IMR-90 (cell line): ENCODE measurements at regions not wholly inside any gene's neighbourhood (a gene's known extent, or its start where the extent isn't known, plus 50 kb on each side); places are given as distances from the start of the nearest gene placed in this dataset.

Experiments
- ATAC-seq: fragments of 200-7000 bp; cut with Tn5 transposase; 2 replicates; pipeline ENCODE4 v1.9.1; 2020; ENCODE audit warnings: low read depth, mild to moderate bottlenecking, moderate library complexity
- BruUV-seq: library from RNA; stranded (reverse); fragments of 400-500 nt; replicated peaks from 2 replicates; lab custom pipeline; 2021; lab: Mats Ljungman, UMichigan
- CTCF ChIA-PET: fragments of 300-600 bp; formaldehyde crosslinking; extraction: SDS; loops from one replicate; lab custom pipeline; 2021; ENCODE audit warnings: antibody characterized with exemption; lab: Yijun Ruan, JAX
- POLR2A ChIA-PET: fragments of 300-600 bp; sonication (Branson Sonifier 250); formaldehyde crosslinking; loops from one replicate; lab custom pipeline; 2022; ENCODE audit warnings: antibody characterized with exemption; ENCODE audit not compliant: unreplicated experiment; lab: Charles Lee
- DNase-seq: peaks from one replicate; pipeline ENCODE4 v3.0.0; 2013
- H2AFZ ChIP-seq: replicated peaks from 2 replicates; pipeline ENCODE3; 2013; ENCODE audit warnings: low read length, mild to moderate bottlenecking; ENCODE audit not compliant: poor library complexity
- H2AK5ac ChIP-seq: 2 replicates; pipeline ENCODE4 v1.6.1; 2013; ENCODE audit warnings: low read depth, low read length, inconsistent platforms
- H2AK9ac ChIP-seq: replicated peaks from 2 replicates; pipeline ENCODE3; 2013; ENCODE audit warnings: mild to moderate bottlenecking, low read depth, low read length, moderate library complexity; ENCODE audit not compliant: poor library complexity
- H2BK120ac ChIP-seq: 2 replicates; pipeline ENCODE4 v1.6.1; 2013; ENCODE audit warnings: low read depth, low read length, inconsistent platforms
- H2BK15ac ChIP-seq: 3 replicates; pipeline ENCODE4 v1.6.1; 2013; ENCODE audit warnings: low read depth, low read length, inconsistent platforms
- H2BK20ac ChIP-seq: 2 replicates; pipeline ENCODE4 v1.6.1; 2013; ENCODE audit warnings: low read depth, mild to moderate bottlenecking, inconsistent platforms, low read length, moderate library complexity
- H2BK5ac ChIP-seq: 2 replicates; pipeline ENCODE4 v1.6.1; 2013; ENCODE audit warnings: mild to moderate bottlenecking, low read depth, low read length, inconsistent platforms; ENCODE audit not compliant: poor library complexity, severe bottlenecking
- H3K14ac ChIP-seq: replicated peaks from 2 replicates; pipeline ENCODE4 v1.6.1; 2013; ENCODE audit warnings: low read depth, low read length, inconsistent platforms
- H3K18ac ChIP-seq: 2 replicates; pipeline ENCODE4 v1.6.1; 2013; ENCODE audit warnings: low read depth, low read length, control low read depth
- H3K23ac ChIP-seq: 2 replicates; pipeline ENCODE4 v1.6.1; 2013; ENCODE audit warnings: low read depth, low read length, inconsistent platforms
- H3K27ac ChIP-seq: 2 replicates; pipeline ENCODE4 v1.5.1; 2013; ENCODE audit warnings: mild to moderate bottlenecking, control low read depth, low read length; ENCODE audit not compliant: insufficient read depth
- H3K27me3 ChIP-seq: 2 replicates; pipeline ENCODE4 v1.6.1; 2013; ENCODE audit warnings: low read length; ENCODE audit not compliant: control insufficient read depth, insufficient read depth
- H3K36me3 ChIP-seq: 2 replicates; pipeline ENCODE4 v1.6.1; 2013; ENCODE audit warnings: low read length, mixed read lengths; ENCODE audit not compliant: control insufficient read depth, insufficient read depth
- H3K4ac ChIP-seq: 2 replicates; pipeline ENCODE4 v1.6.1; 2013; ENCODE audit warnings: low read depth, low read length, inconsistent platforms
- H3K4me1 ChIP-seq: 2 replicates; pipeline ENCODE4 v1.6.1; 2013; ENCODE audit warnings: low read length, mixed read lengths; ENCODE audit not compliant: control insufficient read depth, insufficient read depth
- H3K4me2 ChIP-seq: 2 replicates; pipeline ENCODE4 v1.6.1; 2013; ENCODE audit warnings: low read depth, mild to moderate bottlenecking, control low read depth, low read length, moderate library complexity
- H3K4me3 ChIP-seq: 2 replicates; pipeline ENCODE4 v1.5.1; 2013; ENCODE audit warnings: low read depth, mild to moderate bottlenecking, control low read depth, low read length, moderate library complexity; ENCODE audit not compliant: insufficient read depth
- H3K56ac ChIP-seq: 2 replicates; pipeline ENCODE4 v1.6.1; 2013; ENCODE audit warnings: low read length, inconsistent platforms; ENCODE audit not compliant: insufficient read depth; ENCODE audit errors: extremely low read depth
- H3K79me1 ChIP-seq, 2 experiments: 2 replicates each; pipeline ENCODE4 v1.6.1; 2013; ENCODE audit warnings: low read length in 2 of 2, inconsistent platforms in 1 of 2, low read depth in 1 of 2
- H3K9ac ChIP-seq: 2 replicates; pipeline ENCODE4 v1.6.1; 2013; ENCODE audit warnings: low read depth, low read length, control low read depth
- H3K9me1 ChIP-seq: 2 replicates; pipeline ENCODE4 v1.6.1; 2013; ENCODE audit warnings: low read length, inconsistent platforms; ENCODE audit not compliant: insufficient read depth
- H3K9me3 ChIP-seq: 2 replicates; pipeline ENCODE4 v1.6.1; 2013; ENCODE audit warnings: low read length; ENCODE audit not compliant: control insufficient read depth, insufficient read depth
- H4K20me1 ChIP-seq: 2 replicates; pipeline ENCODE4 v1.6.1; 2013; ENCODE audit warnings: low read length, inconsistent platforms; ENCODE audit not compliant: insufficient read depth
- H4K5ac ChIP-seq: 2 replicates; pipeline ENCODE4 v1.6.1; 2013; ENCODE audit warnings: mild to moderate bottlenecking, low read depth, low read length, control low read depth
- H4K8ac ChIP-seq, 2 experiments: 2 replicates each; pipeline ENCODE4 v1.6.1; 2013; ENCODE audit warnings: low read depth in 2 of 2, low read length in 2 of 2, control low read depth in 1 of 2, inconsistent platforms in 1 of 2
- H4K91ac ChIP-seq: 2 replicates; pipeline ENCODE4 v1.6.1; 2013; ENCODE audit warnings: low read depth, low read length, inconsistent platforms; ENCODE audit not compliant: insufficient read depth
- BHLHE40 ChIP-seq: fragments of 150-350 bp; IDR thresholded peaks from 2 replicates; pipeline ENCODE4 v1.6.1; 2016; ENCODE audit warnings: mild to moderate bottlenecking, low read depth, low read length
- CEBPB ChIP-seq: IDR thresholded peaks from 2 replicates; pipeline ENCODE4 v1.6.1; 2012; ENCODE audit warnings: low read depth, low read length, improper control_type of control experiment
- CHD1 ChIP-seq: IDR thresholded peaks from 2 replicates; pipeline ENCODE4 v1.6.1; 2012; ENCODE audit warnings: low read depth, low read length, improper control_type of control experiment
- FOS ChIP-seq: fragments of 150-350 bp; IDR thresholded peaks from 2 replicates; pipeline ENCODE4 v1.6.1; 2016; ENCODE audit warnings: low read depth, low read length
- MAFK ChIP-seq: IDR thresholded peaks from 2 replicates; pipeline ENCODE4 v1.6.1; 2012; ENCODE audit warnings: low read depth, low read length, improper control_type of control experiment
- MAZ ChIP-seq: IDR thresholded peaks from 2 replicates; pipeline ENCODE4 v1.6.1; 2012; ENCODE audit warnings: low read depth, mild to moderate bottlenecking, low read length, improper control_type of control experiment, moderate library complexity, borderline replicate concordance
- MXI1 ChIP-seq: IDR thresholded peaks from 2 replicates; pipeline ENCODE4 v1.6.1; 2012; ENCODE audit warnings: low read depth, mild to moderate bottlenecking, low read length, moderate library complexity, borderline replicate concordance
- NFE2L2 ChIP-seq: fragments of 150-350 bp; IDR thresholded peaks from 2 replicates; pipeline ENCODE4 v1.6.1; 2016; ENCODE audit warnings: low read depth, mild to moderate bottlenecking, low read length
- POLR2A ChIP-seq: IDR thresholded peaks from 2 replicates; pipeline ENCODE4 v1.6.1; 2012; ENCODE audit warnings: mild to moderate bottlenecking, low read depth, low read length
- RAD21 ChIP-seq: IDR thresholded peaks from 2 replicates; pipeline ENCODE4 v1.6.1; 2012; ENCODE audit warnings: low read length, improper control_type of control experiment
- RCOR1 ChIP-seq: IDR thresholded peaks from 2 replicates; pipeline ENCODE4 v1.6.1; 2012; ENCODE audit warnings: mild to moderate bottlenecking, low read length, improper control_type of control experiment; ENCODE audit not compliant: insufficient replicate concordance
- RFX5 ChIP-seq: IDR thresholded peaks from 2 replicates; pipeline ENCODE4 v1.8.0; 2012; ENCODE audit warnings: low read depth, mild to moderate bottlenecking, low read length, moderate library complexity
- SMC3 ChIP-seq: fragments of 150-350 bp; IDR thresholded peaks from 2 replicates; pipeline ENCODE4 v1.6.1; 2016; ENCODE audit warnings: low read depth, mild to moderate bottlenecking, antibody characterized with exemption, low read length, moderate library complexity
- WGBS, 2 experiments: methylation state at CpG; one replicate each; pipeline versions ENCODE4 v1.1.5 to v1.1.7; 2013; ENCODE audit warnings: missing lambda C conversion rate in 2 of 2; ENCODE audit not compliant: insufficient read length in 1 of 2; ENCODE audit errors: extremely low coverage in 2 of 2; 5-methylcytosine and 5-hydroxymethylcytosine counted together
- dilution Hi-C: fragments of 300-500 bp; cut with HindIII; formaldehyde crosslinking; loops from one replicate; pipeline ENCODE4 v1.14.3; 2018; ENCODE audit warnings: low sequenced_read_pairs; ENCODE audit not compliant: unreplicated experiment
- in situ Hi-C: fragments of 300-500 bp; cut with MboI; formaldehyde crosslinking; loops from 3 replicates; pipeline ENCODE4 v1.14.3; 2019; ENCODE audit warnings: low sequenced_read_pairs, inconsistent platforms, mixed read lengths
- intact Hi-C: fragments of 100-400 bp; cut with micrococcal nuclease; formaldehyde crosslinking; loops from 2 replicates; pipeline ENCODE4 v1.10.0; 2022
- TF ChIP-seq, protein P1 (sequence below): fragments of 150-350 bp; IDR thresholded peaks from 2 replicates; pipeline ENCODE4 v1.6.1; 2016; ENCODE audit warnings: low read depth, mild to moderate bottlenecking, low read length, moderate library complexity, borderline replicate concordance
- TF ChIP-seq, protein P2 (sequence below): conservative IDR thresholded peaks from 2 replicates; pipeline ENCODE4 v1.5.1; 2012; ENCODE audit warnings: mild to moderate bottlenecking, low read depth, low read length, improper control_type of control experiment
- TF ChIP-seq, protein P3 (sequence below): fragments of 150-350 bp; IDR thresholded peaks from 2 replicates; pipeline ENCODE4 v1.6.1; 2017; ENCODE audit warnings: mild to moderate bottlenecking, antibody characterized with exemption, low read length, low read depth

DNA sequence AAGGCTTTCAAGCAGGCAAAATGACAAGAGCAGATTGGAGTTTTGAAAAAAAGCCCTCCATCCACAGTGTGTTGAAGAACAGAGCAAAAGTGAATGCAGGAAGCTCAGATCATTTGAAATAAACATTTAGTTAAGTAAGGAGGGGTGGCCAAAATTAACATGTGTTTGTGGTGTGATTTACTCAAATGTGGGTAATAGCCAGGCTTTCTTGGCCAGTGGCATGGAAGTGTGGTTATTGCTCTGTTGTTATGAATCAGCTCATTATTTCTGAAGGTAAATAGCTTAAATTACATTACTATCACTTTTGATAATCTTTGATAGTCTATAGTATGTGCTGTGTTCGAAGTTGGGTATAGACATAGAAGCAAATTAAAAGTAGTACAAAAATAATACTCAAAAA, 485.9 kb downstream of the LMO4 start:
- no peak overlapping the region for H3K4me2 ChIP-seq
- H2BK5ac ChIP-seq: no peak overlapping the region
- ATAC-seq (no peak), DNase-seq (no peak)
- CTCF ChIA-PET: interaction anchor here (1.0 kb wide), 1 partner anchor 12 kb away, joined by 4 read pairs; no protein-coding TSS in a partner anchor
- H3K4ac ChIP-seq: no peak overlapping the region
- no peak overlapping the region for H3K23ac ChIP-seq
- intact Hi-C loops (no loop called here), dilution Hi-C loops (no loop called here), in situ Hi-C loops (no loop called here)
- no CpG with 5 or more reads among the region's 1 CpG for WGBS, 2 experiments
- H3K36me3 ChIP-seq: no peaks in the 10 kb centered on the region
- H3K4me1 ChIP-seq: peaks cover 6% of the 10 kb centered on the region; the same call in 1 of the 2 replicates
- no peak overlapping the region for H3K14ac ChIP-seq
- no peak overlapping the region for H2BK120ac ChIP-seq
- no peak overlapping the region for H4K8ac ChIP-seq
- no peak overlapping the region for H4K91ac ChIP-seq
- H2BK15ac ChIP-seq: no peak overlapping the region
- H3K9me3 ChIP-seq: no peaks in the 10 kb centered on the region
- H3K18ac ChIP-seq: no peak overlapping the region
- H4K5ac ChIP-seq: no peak overlapping the region
- no TSS peak for BruUV-seq
- no peak overlapping the region for H2AK5ac ChIP-seq
- no peak overlapping the region for H2AFZ ChIP-seq
- H4K20me1 ChIP-seq: no peaks in the 10 kb centered on the region
- no peak overlapping the region for H3K9ac ChIP-seq
- H2AK9ac ChIP-seq: no peak overlapping the region
- TF ChIP-seq, protein P1, sequence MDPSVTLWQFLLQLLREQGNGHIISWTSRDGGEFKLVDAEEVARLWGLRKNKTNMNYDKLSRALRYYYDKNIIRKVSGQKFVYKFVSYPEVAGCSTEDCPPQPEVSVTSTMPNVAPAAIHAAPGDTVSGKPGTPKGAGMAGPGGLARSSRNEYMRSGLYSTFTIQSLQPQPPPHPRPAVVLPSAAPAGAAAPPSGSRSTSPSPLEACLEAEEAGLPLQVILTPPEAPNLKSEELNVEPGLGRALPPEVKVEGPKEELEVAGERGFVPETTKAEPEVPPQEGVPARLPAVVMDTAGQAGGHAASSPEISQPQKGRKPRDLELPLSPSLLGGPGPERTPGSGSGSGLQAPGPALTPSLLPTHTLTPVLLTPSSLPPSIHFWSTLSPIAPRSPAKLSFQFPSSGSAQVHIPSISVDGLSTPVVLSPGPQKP: no peak
- TF ChIP-seq, protein P2, sequence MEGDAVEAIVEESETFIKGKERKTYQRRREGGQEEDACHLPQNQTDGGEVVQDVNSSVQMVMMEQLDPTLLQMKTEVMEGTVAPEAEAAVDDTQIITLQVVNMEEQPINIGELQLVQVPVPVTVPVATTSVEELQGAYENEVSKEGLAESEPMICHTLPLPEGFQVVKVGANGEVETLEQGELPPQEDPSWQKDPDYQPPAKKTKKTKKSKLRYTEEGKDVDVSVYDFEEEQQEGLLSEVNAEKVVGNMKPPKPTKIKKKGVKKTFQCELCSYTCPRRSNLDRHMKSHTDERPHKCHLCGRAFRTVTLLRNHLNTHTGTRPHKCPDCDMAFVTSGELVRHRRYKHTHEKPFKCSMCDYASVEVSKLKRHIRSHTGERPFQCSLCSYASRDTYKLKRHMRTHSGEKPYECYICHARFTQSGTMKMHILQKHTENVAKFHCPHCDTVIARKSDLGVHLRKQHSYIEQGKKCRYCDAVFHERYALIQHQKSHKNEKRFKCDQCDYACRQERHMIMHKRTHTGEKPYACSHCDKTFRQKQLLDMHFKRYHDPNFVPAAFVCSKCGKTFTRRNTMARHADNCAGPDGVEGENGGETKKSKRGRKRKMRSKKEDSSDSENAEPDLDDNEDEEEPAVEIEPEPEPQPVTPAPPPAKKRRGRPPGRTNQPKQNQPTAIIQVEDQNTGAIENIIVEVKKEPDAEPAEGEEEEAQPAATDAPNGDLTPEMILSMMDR: no peak
- TF ChIP-seq RCOR1: no peak
- TF ChIP-seq NFE2L2: no peak
- no peak for TF ChIP-seq RAD21
- TF ChIP-seq, protein P3, sequence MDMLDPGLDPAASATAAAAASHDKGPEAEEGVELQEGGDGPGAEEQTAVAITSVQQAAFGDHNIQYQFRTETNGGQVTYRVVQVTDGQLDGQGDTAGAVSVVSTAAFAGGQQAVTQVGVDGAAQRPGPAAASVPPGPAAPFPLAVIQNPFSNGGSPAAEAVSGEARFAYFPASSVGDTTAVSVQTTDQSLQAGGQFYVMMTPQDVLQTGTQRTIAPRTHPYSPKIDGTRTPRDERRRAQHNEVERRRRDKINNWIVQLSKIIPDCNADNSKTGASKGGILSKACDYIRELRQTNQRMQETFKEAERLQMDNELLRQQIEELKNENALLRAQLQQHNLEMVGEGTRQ: no peak
- TF ChIP-seq RFX5: no peak
- TF ChIP-seq CHD1: no peak
- no peak for TF ChIP-seq BHLHE40
- no peak for TF ChIP-seq SMC3
- TF ChIP-seq POLR2A: no peak
- no peak for TF ChIP-seq MAFK
- TF ChIP-seq FOS: no peak
- TF ChIP-seq CEBPB: no peak
- no peak for TF ChIP-seq MAZ
- TF ChIP-seq MXI1: no peak
- POLR2A ChIA-PET: no interaction called here
- H3K27ac ChIP-seq: no peak overlapping the region
- no peak overlapping the region for H3K56ac ChIP-seq
- H3K27me3 ChIP-seq: no peaks in the 10 kb centered on the region
- H3K79me1 ChIP-seq: no peaks in the 10 kb centered on the region
- H3K9me1 ChIP-seq: no peaks in the 10 kb centered on the region
- no peak overlapping the region for H3K4me3 ChIP-seq
- H2BK20ac ChIP-seq: no peak overlapping the region
